CD8-positive, alpha-beta memory T cell (primary cell): ENCODE measurements at regions not wholly inside any gene's neighbourhood (a gene's known extent, or its start where the extent isn't known, plus 50 kb on each side); places are given as distances from the start of the nearest gene placed in this dataset.
"Not testable (repeated sequence)": the region's sequence is repeated elsewhere in the genome, so short reads cannot be mapped to it uniquely, and the experiment has no call there.

ENCODE experiments used
- CTCF ChIA-PET: fragments of 350-600 bp; sonication (Branson Sonifier 250); formaldehyde crosslinking; loops from one replicate; lab custom pipeline; 2021; ENCODE audit warnings: antibody characterized with exemption; lab: Charles Lee
- POLR2A ChIA-PET: fragments of 350-600 bp; sonication (Branson Sonifier 250); formaldehyde crosslinking; loops from one replicate; lab custom pipeline; 2021; ENCODE audit warnings: antibody characterized with exemption; lab: Charles Lee
- DNase-seq, 5 donors: peaks; one replicate each; pipeline versions ENCODE4 v3.0.0 to v3.0.0-alpha.2; 2020 to 2022; ENCODE audit warnings: mixed read lengths in 1 of 5
- H3K27ac ChIP-seq: one replicate; pipeline ENCODE4 v1.7.0; 2013; ENCODE audit warnings: low read depth, mild to moderate bottlenecking, low read length, moderate library complexity
- H3K27me3 ChIP-seq: 2 replicates; pipeline ENCODE4 v1.7.0; 2013; ENCODE audit warnings: low read length, mild to moderate bottlenecking; ENCODE audit not compliant: insufficient read depth, poor library complexity, severe bottlenecking
- H3K36me3 ChIP-seq: 2 replicates; pipeline ENCODE4 v1.7.0; 2013; ENCODE audit warnings: mild to moderate bottlenecking, low read length, moderate library complexity; ENCODE audit not compliant: insufficient read depth
- H3K4me1 ChIP-seq: 2 replicates; pipeline ENCODE4 v1.7.0; 2013; ENCODE audit warnings: mild to moderate bottlenecking, low read length, moderate library complexity; ENCODE audit not compliant: insufficient read depth
- H3K4me3 ChIP-seq: 2 replicates; pipeline ENCODE4 v1.7.0; 2013; ENCODE audit warnings: mild to moderate bottlenecking, low read length
- H3K9me3 ChIP-seq: 2 replicates; pipeline ENCODE4 v1.7.0; 2013; ENCODE audit warnings: mild to moderate bottlenecking, low read length
- H3K27ac Mint-ChIP-seq, 8 donors: one replicate each; pipeline ENCODE4 v1.8.0; 2020 to 2021; ENCODE audit warnings: mixed read lengths in 8 of 8, mild to moderate bottlenecking in 6 of 8, inconsistent platforms in 3 of 8, moderate library complexity in 3 of 8
- H3K27me3 Mint-ChIP-seq, 2 donors: one replicate each; pipeline ENCODE4 v1.8.0; 2020 to 2021; ENCODE audit warnings: mixed read lengths in 2 of 2, mild to moderate bottlenecking in 1 of 2, moderate library complexity in 1 of 2
- H3K36me3 Mint-ChIP-seq, 3 donors: one replicate each; pipeline ENCODE4 v1.8.0; 2020 to 2021; ENCODE audit warnings: mixed read lengths in 3 of 3, inconsistent platforms in 1 of 3, mild to moderate bottlenecking in 1 of 3
- H3K4me1 Mint-ChIP-seq, 3 donors: one replicate each; pipeline ENCODE4 v1.8.0; 2020 to 2021; ENCODE audit warnings: mixed read lengths in 3 of 3, inconsistent platforms in 1 of 3, mild to moderate bottlenecking in 1 of 3
- H3K4me3 Mint-ChIP-seq, 7 donors: one replicate each; pipeline ENCODE4 v1.8.0; 2020 to 2021; ENCODE audit warnings: mixed read lengths in 7 of 7, mild to moderate bottlenecking in 6 of 7, moderate library complexity in 4 of 7, inconsistent platforms in 2 of 7
- H3K9me3 Mint-ChIP-seq, 5 donors: one replicate each; pipeline ENCODE4 v1.8.0; 2020 to 2022; ENCODE audit warnings: mixed read lengths in 5 of 5, mild to moderate bottlenecking in 3 of 5, moderate library complexity in 2 of 5, inconsistent platforms in 1 of 5

- Histone ChIP-seq H3K9me3 (no peaks in the 10 kb centered on the region), H3K27ac (no peak overlapping the region), H3K4me3 (no peak overlapping the region), H3K36me3 (no peaks in the 10 kb centered on the region), H3K4me1 (peaks cover 15% of the 10 kb centered on the region), H3K27me3 (no peaks in the 10 kb centered on the region)
- peaks cover 3 to 6% of the 10 kb centered on the region in 2 donors for H3K27me3 Mint-ChIP-seq
- DNase-seq, result no peak
- H3K27ac Mint-ChIP-seq, result no peak overlapping the region
- peaks cover 0 to 5% (median 4%) of the 10 kb centered on the region in 3 donors for H3K36me3 Mint-ChIP-seq
- no peak overlapping the region for H3K4me3 Mint-ChIP-seq
- ChIA-PET POLR2A (no interaction called here), CTCF (no interaction called here)
- H3K9me3 Mint-ChIP-seq, result no peaks in the 10 kb centered on the region
- H3K4me1 Mint-ChIP-seq, result peaks cover 27 to 41% (median 29%) of the 10 kb centered on the region in 3 donors
These were observed 164.1 kb downstream of the DEFB131A start for GRCh38 chr4:9608300-9608699.

GRCh38 chr4:9610321-9610720 is 166.1 kb downstream of the DEFB131A start:
- H3K4me3 Mint-ChIP-seq, H3K4me1 ChIP-seq, POLR2A ChIA-PET, CTCF ChIA-PET, H3K9me3 ChIP-seq, H3K27me3 Mint-ChIP-seq, DNase-seq, H3K36me3 Mint-ChIP-seq, H3K27me3 ChIP-seq, H3K27ac Mint-ChIP-seq, H3K36me3 ChIP-seq, H3K9me3 Mint-ChIP-seq, H3K4me3 ChIP-seq, H3K27ac ChIP-seq: not testable (repeated sequence)
- H3K4me1 Mint-ChIP-seq, result peaks cover 11 to 24% (median 12%) of the 10 kb centered on the region in 3 donors

GRCh38 chr4:9611101-9611500 is 166.9 kb downstream of the DEFB131A start:
- Histone ChIP-seq H3K9me3 (no peaks in the 10 kb centered on the region), H3K36me3 (no peaks in the 10 kb centered on the region), H3K27me3 (no peaks in the 10 kb centered on the region), H3K27ac (no peak overlapping the region), H3K4me1 (no peaks in the 10 kb centered on the region), H3K4me3 (no peak overlapping the region)
- Mint-ChIP-seq H3K4me3 (no peak overlapping the region), H3K9me3 (no peaks in the 10 kb centered on the region), H3K36me3 (peaks cover 0 to 4% (median 0%) of the 10 kb centered on the region in 3 donors), H3K27ac (no peak overlapping the region), H3K4me1 (peaks cover 3 to 16% (median 4%) of the 10 kb centered on the region in 3 donors), H3K27me3 (peaks cover 3 to 7% of the 10 kb centered on the region in 2 donors)
- ChIA-PET CTCF (no interaction called here), POLR2A (no interaction called here)
- DNase-seq, result no peak

GRCh38 chr4:9636411-9636810 is 145.0 kb upstream of the DRD5 start:
- H3K4me3 ChIP-seq, H3K4me1 Mint-ChIP-seq, H3K27ac ChIP-seq, H3K27me3 Mint-ChIP-seq, H3K27me3 ChIP-seq, H3K9me3 ChIP-seq, H3K36me3 ChIP-seq, DNase-seq, POLR2A ChIA-PET, CTCF ChIA-PET, H3K4me1 ChIP-seq, H3K36me3 Mint-ChIP-seq, H3K4me3 Mint-ChIP-seq, H3K9me3 Mint-ChIP-seq: not testable (repeated sequence)
- peak overlapping the region in 1 of 8 donors; percentile 27 for H3K27ac Mint-ChIP-seq

- H3K27me3 Mint-ChIP-seq, H3K9me3 Mint-ChIP-seq: not testable (repeated sequence)
These were observed 121.8 kb upstream of the DRD5 start for GRCh38 chr4:9659678-9660077.

GRCh38 chr4:9660955-9661354 is 120.5 kb upstream of the DRD5 start:
- CTCF ChIA-PET, result not testable (repeated sequence)

More at GRCh38 chr4:9659678-9660077, 121.8 kb upstream of the DRD5 start:
- H3K4me3 ChIP-seq, H3K27ac ChIP-seq, H3K4me3 Mint-ChIP-seq, H3K27me3 ChIP-seq, H3K36me3 Mint-ChIP-seq, H3K4me1 Mint-ChIP-seq, H3K27ac Mint-ChIP-seq, POLR2A ChIA-PET, H3K9me3 ChIP-seq, H3K36me3 ChIP-seq, H3K4me1 ChIP-seq: not testable (repeated sequence)
- DNase-seq, result peak in 2 of 5 donors; percentile 7 to 28
- CTCF ChIA-PET, result interaction anchor here (0.9 kb wide), 1 partner anchor 127 kb away, joined by 5 read pairs; no protein-coding TSS in a partner anchor

GRCh38 chr4:9670725-9671124 is 110.7 kb upstream of the DRD5 start:
- H3K4me3 ChIP-seq, H3K4me1 ChIP-seq, H3K27ac Mint-ChIP-seq, H3K36me3 Mint-ChIP-seq, H3K9me3 Mint-ChIP-seq, H3K27me3 ChIP-seq, POLR2A ChIA-PET, H3K27ac ChIP-seq, H3K36me3 ChIP-seq, DNase-seq, CTCF ChIA-PET, H3K4me3 Mint-ChIP-seq, H3K4me1 Mint-ChIP-seq, H3K9me3 ChIP-seq: not testable (repeated sequence)
- peaks cover 2 to 17% of the 10 kb centered on the region in 2 donors for H3K27me3 Mint-ChIP-seq

More at GRCh38 chr4:9660955-9661354, 120.5 kb upstream of the DRD5 start:
- H3K4me1 Mint-ChIP-seq, H3K9me3 ChIP-seq, DNase-seq, H3K27me3 Mint-ChIP-seq, H3K9me3 Mint-ChIP-seq, H3K36me3 Mint-ChIP-seq, H3K4me3 Mint-ChIP-seq, POLR2A ChIA-PET, H3K4me3 ChIP-seq, H3K27ac ChIP-seq, H3K27me3 ChIP-seq, H3K4me1 ChIP-seq, H3K27ac Mint-ChIP-seq, H3K36me3 ChIP-seq: not testable (repeated sequence)

- H3K9me3 ChIP-seq, H3K36me3 Mint-ChIP-seq, H3K27ac Mint-ChIP-seq, H3K36me3 ChIP-seq, CTCF ChIA-PET, H3K27me3 ChIP-seq, H3K4me1 Mint-ChIP-seq, DNase-seq, POLR2A ChIA-PET, H3K4me3 Mint-ChIP-seq, H3K4me1 ChIP-seq, H3K9me3 Mint-ChIP-seq, H3K27me3 Mint-ChIP-seq, H3K27ac ChIP-seq, H3K4me3 ChIP-seq: not testable (repeated sequence)
These were observed 104.1 kb upstream of the DRD5 start for GRCh38 chr4:9677357-9677756.
